GM18519 (cell line): ENCODE measurements at regions not wholly inside any gene's neighbourhood (a gene's known extent, or its start where the extent isn't known, plus 50 kb on each side); places are given as distances from the start of the nearest gene placed in this dataset.

ENCODE experiments used
- ATAC-seq: cut with Tn5 transposase; IDR thresholded peaks from one replicate; pipeline ENCODE4 v1.9.1; 2021; ENCODE audit warnings: mild to moderate bottlenecking, moderate library complexity; ENCODE audit not compliant: unreplicated experiment, low FRiP score

DNA sequence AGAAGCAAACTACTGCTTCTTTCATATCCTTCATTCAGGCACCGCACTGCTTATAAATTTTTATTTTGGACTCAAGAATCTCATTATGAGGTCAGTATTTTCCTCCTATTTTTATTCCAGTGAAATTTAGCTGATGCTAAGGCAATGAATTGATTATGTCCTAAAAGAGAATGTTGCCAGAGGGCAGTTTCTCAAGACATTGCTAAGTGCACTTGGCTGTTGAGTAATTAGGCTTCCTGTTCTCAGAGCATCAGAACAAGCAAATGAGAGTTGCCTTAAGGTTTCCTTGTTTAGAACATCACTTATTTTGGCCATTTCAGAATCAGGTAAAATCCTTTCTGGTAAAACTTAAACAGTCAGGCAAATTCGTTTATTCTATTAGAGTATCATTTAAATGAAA is 548.6 kb upstream of the ZEB2 start:
- no peak for ATAC-seq

DNA sequence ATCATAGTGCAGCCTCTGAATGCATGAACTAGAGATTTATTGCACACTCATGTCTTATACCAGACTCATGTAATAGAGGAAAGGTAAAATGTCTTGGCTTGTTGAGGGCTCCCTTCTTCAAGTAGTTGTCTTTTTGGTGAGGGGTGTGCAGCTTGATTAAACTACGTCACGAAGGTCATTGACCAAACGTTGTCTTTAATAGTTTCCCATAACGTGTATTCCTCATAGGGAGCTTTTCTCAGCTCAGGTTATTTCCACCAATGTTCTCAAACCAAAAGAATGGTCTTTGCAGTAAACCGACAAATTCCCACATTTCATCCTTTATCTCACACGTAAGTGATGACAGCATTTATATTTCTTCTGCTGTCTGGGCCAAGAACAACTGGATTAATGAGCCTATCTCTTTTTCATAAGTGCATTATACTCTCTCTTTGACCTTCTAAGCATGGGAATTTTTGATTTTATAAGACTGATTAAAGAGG is 547.7 kb upstream of the ZEB2 start:
- ATAC-seq = no peak

DNA sequence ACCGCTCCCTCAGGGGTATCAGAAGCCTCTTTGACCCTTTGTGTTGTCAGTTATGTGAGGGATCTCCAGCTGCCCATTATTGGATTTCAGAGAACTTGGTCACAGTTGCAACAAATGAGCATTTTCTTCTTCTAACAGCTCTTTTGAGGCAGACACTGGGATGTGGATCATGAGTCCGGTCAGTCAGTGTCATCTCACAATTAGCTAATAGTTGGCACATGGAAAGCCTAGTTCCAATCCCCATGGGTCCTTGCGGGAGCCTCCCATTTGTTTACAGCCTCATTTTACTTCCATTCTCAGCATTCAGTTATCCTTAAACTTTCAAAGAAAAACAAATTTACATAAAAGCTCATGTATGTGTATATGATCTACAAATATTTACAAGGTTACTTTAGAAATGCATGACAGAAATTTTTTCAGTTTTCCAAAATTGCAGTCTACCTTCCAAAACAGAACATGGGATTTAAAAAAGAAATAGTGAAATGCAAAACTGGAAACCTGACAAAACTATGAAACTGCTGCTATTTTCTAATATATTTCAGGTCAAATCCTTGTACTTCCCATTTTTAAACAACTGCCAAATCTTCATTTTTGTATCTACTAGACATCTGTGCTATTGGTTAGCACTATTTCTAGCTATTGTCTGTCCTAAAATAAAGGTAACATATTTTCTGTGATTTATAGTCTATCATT is 547.1 kb upstream of the ZEB2 start:
- no peak for ATAC-seq

DNA sequence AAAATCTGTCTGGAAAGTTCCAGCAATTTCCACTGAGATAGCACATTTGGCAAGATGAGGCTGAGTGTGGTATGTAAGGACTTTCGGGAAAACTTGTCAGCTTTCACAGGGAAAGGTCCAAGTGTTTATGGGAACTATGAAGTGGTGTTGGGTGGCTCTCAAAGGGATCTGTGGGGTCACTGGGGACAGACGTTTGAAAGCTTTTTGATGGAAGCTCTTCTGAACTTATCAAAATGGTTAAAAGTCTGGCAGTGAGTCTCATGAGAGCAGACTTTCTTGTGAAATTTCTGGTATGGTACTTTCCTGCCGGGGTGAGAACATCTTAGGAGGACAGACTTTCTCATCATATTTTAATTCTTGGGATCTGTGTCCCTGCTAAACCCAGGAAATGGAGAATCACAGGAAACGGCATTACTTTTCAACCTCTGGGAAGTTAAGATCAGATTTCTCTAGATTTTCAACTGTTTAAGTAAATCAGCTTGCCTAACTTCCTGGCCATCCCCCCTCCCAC is 546.3 kb upstream of the ZEB2 start:
- no peak for ATAC-seq

DNA sequence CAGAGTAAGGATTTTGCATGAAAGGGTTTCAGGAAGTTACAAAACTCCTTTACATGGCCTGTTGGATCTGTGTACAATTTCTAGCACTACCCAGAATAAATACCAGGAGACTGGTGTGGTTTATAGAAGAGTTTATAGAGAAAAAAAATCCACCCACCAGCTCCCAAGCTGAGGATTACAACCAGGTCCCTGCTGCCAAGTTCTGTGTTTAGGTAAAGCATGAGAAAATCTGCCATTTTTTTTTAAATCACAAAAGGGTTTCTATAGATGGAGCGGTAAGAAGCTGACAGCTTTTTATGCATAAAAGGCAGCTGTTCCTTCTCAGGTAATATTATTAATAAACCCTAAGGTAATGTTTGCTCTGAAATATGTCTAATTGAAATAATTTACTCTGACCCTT is 545.4 kb upstream of the ZEB2 start:
- ATAC-seq = no peak

DNA sequence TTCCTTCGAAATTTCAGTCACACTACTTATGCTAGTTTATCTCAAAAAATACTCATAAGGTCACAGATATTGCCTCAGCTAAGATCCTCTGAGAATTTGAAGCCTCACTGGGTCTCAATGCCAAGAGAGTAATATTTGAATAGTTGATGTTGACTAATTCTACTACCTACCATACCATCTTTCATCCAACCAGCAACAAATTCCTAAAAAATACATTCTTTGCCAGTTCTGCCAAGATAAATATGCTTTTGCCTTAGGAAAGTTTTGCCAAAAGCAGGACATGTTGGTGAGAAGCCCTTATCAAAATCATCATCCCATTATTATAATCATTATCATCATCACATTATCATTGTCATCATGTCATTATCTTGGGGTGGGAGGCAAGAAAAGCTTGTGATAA is 544.6 kb upstream of the ZEB2 start:
- ATAC-seq = no peak

DNA sequence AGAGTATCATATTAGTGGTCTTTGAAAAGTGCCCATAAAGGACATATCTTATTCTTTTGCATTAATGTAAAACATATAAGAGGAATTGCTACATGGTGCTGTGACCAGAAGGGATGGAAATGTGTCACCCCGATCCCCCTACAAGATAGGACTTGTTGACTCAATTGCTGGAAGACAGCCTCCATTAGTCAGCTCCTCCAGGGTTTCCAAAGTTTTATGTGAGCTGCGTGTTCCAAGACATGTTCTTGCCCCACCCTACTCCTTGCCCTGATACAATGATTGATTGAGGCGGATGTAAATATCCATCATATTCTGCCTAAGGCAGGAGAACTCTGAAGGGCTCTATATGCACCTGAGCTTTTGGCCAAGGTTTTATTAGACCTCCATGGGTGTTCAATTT is 541.0 kb upstream of the ZEB2 start:
- ATAC-seq = no peak

DNA sequence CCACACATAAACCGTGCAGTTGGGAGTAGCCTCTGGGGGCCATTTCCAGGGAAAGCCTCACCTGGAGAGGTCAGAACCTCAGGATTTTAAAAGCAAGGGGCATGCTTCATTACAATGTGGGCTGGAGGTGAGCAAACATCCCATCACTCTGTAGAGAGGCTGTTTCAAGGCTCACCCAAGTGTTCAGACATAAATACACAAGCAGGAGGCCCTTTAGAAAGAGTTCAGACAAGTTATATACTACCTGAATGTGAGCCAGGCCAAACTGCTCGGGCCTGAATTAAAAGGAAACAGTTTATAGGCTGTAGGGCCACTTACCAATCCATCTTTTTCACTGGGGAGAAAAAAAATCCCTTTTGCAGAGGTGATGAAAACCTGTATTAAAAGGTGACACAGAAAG is 540.0 kb upstream of the ZEB2 start:
- no peak for ATAC-seq

DNA sequence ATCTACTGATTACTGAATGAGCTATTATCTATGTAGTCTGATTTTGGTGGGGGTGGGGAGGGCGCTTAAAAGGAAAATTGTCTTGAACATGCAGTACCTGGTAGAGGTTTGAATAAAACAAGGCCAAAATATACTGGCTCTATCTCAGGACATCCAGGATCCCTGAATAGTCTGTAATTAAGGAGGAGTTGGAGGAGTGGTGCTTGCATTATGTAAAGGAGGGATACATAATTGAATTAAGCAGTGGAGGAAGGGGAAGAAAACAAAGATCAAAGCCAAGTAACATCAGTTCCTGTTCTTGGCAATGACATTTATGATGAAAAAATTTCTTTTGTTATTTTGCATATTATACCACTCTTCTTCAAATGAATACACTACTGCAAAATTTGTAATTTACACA is 539.4 kb upstream of the ZEB2 start:
- no peak for ATAC-seq

DNA sequence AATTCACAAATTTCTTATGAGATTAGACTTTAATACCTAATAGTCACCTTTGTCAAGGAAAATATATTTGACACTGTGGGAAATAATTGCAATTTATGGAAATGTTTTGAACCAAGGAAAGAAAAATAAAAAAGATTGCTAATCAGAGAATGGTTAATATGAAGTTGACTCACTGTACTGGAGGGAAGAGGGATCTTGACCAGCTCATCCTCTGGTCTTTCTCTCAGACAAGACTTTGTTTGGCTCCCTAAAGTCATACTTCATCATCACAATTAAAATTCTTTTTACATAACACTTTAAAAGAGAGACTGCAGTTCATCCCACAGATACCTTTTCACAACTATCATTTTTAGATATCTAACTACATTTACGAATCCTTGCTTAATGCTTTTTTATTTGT is 538.5 kb upstream of the ZEB2 start:
- ATAC-seq = no peak

DNA sequence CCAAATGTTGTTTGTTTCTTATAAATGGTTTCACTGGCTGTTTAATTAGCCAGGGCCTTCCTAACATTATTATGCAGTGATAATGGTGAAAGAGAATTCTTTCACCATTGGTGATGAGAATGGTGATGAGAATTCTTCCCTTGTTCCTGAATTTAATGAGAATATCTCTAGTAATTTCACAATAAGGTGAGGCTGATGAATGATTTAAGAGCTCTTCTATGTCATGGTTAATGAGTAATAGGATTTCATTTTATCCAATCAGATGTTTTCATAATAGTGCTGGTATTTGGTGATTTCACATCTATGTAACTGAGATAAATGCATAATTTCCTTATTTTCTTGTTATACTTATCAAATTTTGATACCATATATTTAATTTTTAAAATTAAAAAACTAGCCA is 535.7 kb upstream of the ZEB2 start:
- ATAC-seq = no peak

DNA sequence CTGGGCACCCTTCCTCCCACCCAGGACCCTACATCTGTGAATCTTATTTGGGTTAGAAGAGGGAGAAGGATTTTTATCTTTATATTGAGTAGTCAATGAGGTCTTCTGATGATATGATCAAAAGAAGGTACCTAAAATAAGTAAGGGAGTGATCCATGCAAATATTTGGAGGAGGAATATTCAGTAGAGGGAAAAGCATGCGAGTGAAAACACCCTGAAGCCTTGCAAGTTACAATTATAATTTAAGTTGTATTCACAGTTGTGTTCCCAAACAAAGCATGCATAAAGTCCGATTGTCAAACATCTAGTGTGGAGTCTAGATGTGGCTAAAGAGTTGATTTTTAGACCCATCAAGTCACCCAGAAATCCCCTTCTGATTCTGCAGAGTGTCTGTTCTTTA is 530.2 kb upstream of the ZEB2 start:
- ATAC-seq = no peak

DNA sequence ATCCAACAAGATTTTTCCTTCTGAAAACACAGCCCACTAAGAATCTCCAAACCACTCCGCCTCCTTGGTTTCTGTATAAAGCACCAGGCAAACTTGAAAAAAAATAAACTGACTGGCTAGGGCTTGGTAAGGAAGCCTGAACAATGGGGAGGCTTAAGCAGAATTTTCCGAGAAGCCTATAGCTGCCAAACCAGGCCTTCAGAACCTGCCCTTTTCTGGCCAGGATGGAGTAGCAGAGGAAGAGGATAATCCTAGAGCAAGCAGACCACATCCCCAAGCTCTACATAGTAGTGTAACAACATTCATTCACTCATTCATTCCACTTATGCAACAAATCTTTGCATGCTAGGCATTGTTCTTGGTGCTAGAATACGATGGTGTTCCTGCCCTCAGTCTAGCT is 529.6 kb upstream of the ZEB2 start:
- ATAC-seq = no peak

DNA sequence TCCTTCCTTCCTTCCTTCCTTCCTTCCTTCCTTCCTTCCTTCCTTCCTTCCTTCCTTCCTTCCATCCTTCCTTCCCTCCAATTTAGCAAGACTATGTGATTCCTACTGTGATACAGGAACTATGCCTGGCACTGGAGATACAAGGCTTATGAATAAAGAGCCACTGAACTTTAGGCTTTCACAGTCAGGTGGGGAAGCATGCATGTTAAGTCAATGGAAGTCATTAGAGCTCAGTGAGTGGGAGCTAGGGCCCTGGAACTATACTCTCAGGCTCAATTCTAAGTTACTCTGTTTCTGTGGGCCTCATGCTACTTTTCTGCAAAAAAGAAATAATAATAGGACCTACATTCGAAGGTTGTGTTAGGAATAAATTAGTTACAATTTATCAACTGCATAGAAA is 527.6 kb upstream of the ZEB2 start:
- no peak for ATAC-seq

DNA sequence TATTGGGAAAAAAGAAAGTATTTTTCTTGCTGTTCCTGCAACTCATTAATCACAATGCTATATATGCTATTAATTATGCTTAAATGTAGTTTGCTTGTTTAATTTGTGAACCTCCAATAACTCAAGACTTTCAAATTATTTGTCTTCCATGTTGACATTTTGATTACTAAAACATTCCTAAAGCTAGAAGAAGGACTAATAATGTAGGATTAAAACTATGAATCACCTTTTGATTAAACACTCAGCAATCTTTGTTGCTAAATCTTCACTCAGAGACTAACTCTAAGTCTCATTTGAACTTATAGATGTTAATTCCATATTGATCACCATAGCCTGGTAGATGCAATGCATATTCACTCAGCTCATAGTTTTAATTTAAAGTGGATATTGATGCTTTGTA is 524.6 kb upstream of the ZEB2 start:
- no peak for ATAC-seq

DNA sequence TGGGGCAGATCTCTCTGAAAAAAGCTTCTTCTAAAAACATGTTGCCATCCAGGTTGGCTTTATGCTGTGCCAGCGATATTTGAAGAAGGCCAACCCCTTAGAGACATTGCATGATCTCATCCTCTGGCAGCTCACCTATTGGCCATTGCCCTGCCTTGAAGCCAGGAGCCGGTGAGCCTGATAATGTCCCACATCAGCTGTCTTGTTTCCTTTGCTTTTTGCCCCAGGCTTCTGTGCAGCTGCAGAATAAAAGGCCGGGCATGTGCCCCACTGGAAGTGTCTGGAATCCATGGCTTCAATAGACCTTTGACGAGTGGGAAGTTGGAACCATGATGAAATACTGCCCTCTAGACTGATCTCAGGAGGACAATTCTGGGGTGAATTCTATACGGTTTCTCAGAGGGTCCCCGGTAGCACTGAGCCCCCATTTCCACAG is 523.5 kb upstream of the ZEB2 start:
- ATAC-seq = no peak

DNA sequence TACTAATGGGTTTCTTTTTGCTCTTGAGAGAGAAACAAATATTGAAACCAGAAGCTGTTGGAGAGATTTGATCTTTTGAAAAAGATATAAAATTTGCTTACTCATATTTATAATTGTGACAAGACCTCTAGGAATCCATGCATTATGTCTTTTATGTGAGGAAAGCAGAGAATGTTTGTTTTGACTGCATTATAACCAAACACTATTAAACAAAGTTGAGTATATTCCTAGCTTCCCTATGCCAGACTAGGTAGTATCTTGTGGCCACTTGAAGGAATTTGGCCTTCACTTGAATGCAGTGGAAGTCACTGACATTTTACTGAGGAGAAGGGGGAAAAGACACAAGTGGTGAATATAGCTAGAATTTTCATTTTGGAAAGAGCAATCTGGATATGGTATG is 521.8 kb upstream of the ZEB2 start:
- ATAC-seq = no peak

DNA sequence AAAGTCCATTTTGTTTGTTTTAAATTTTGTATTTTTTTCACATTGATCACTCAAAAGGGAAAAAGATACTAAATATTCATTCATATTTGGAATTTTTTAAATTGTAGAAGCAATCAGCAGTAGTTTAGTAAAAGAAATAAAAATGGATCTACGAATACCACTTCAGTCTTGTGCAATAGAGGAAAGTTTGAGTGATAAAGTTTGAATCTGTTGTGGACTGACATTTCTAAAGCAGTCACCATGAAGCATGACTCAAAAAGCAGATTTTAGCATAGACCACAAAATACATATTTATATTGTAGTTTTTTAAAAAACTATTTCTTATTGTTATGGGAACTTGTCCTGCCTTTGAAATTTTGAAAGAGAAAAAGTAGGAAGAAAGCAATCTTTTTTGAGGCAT is 520.5 kb upstream of the ZEB2 start:
- ATAC-seq = no peak

DNA sequence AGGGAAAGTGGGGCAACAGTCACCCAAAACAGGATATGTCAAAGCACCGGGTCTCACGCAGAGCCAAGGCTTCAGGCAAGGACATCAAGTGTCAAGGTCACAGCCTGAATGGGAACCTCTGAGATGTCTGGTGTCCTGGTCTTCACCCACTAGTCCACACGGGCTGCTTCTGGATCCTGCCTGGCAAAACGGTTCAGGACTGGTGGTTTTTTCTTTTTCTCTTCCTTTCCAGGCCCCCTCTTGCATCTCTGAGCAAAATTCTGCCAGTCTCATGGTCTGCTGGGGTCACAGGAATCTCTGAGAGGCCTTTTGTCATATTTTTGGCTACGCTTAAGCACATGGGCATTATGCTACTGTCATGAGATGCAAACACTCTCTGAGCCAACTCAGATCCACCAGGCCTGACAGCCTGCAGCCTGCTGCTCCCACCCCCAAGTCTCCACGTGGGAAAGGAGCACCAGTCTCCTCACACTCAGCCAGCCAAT is 518.2 kb upstream of the ZEB2 start:
- no peak for ATAC-seq

DNA sequence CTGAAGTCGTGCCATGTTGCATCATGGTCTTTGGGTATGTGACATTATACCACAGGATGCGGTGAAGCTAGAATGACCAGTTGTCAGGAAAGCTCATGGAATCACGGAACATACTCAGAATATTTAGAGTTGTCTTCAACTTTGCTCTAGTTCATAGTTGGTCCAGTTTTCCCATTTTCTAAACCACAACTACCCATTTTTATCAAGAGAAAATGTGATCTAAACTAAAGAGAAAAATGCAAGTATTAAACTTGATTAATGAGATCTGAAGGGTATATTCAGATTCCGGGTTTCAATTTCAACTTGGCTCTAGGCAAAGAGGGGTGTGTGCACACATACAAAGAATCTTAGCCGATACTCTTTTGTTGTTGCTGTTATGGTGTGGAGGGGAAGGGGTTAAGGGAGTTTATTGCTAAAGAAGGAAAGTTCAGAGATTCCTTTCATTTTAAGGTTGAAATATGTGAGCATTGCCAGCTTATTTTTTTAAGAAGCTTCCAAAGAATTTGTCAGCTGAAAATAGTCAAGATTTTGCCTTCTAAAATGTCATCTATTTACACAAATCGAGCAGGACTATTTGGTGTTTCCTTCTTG is 516.6 kb upstream of the ZEB2 start:
- no peak for ATAC-seq

DNA sequence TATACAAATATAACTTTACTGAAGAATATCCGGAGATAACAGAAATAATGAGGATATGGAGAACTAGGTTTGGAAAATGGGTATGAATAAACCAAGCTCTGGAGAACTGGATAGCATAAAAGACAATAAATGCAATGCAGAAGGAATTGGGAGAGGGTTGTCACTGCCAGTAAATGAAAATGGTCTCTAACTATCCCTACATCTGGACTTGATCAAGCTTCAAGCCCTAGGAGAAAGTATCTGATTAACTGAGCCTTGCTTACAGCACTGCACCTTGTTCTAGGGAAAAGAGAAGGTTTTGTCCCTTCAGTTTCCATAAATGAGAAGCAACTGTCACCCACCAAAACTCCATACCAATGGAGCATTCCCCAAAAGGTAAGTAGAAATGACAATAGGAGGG is 514.6 kb upstream of the ZEB2 start:
- ATAC-seq = no peak

DNA sequence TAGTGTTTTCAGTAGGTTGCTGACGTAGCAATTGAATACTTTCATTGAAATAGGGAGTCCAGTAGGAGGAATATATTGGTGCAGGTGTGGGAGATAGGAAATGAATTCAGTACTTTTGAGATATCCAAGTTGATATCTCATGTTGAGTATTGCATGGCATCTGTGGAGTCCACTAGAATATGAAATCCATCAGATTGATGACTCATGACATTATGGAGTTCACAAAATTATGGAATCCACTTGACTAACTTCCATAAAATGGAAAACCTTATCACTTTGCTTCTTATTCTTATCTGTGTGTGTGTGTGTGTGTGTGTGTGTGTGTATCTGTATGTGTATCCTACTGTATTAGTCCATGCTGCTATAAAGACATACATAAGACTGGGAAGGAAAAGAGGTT is 513.5 kb upstream of the ZEB2 start:
- no peak for ATAC-seq
